Gastrocnemius medialis (tissue), 4 donors: ENCODE measurements at regions not wholly inside any gene's neighbourhood (a gene's known extent, or its start where the extent isn't known, plus 50 kb on each side); places are given as distances from the start of the nearest gene placed in this dataset.

Experiments
- ATAC-seq, 2 donors: fragments of 150-250 bp; one replicate each; pipeline ENCODE4 v1.9.1; 2016
- DNase-seq, 2 donors: peaks; one replicate each; pipeline ENCODE4 v3.0.0-alpha.2; 2019
- H3K27ac ChIP-seq, 4 donors: fragments of 200-600 bp; sonication (generic); 1 replicate in 1 of 4; 2 replicates in 3 of 4; pipeline ENCODE4 v1.5.1; 2016 to 2018; ENCODE audit warnings: mild to moderate bottlenecking in 2 of 4, moderate library complexity in 1 of 4
- H3K27me3 ChIP-seq, 3 donors: fragments of 200-600 bp; sonication (generic) in 2 of 3; 1 replicate in 1 of 3; 2 replicates in 2 of 3; pipeline versions ENCODE4 v1.5.1 to v1.6.0; 2016 to 2019; ENCODE audit warnings: mild to moderate bottlenecking in 1 of 3, moderate library complexity in 1 of 3
- H3K36me3 ChIP-seq, 2 donors: fragments of 200-600 bp; sonication (generic) in 1 of 2; one replicate each; pipeline ENCODE4 v1.5.1; 2017 to 2018
- H3K4me1 ChIP-seq, 2 donors: fragments of 200-600 bp; sonication (generic) in 1 of 2; one replicate each; pipeline ENCODE4 v1.5.1; 2016 to 2017; ENCODE audit warnings: mild to moderate bottlenecking in 2 of 2
- H3K4me3 ChIP-seq, 4 donors: fragments of 200-600 bp; sonication (generic) in 3 of 4; 1 replicate in 1 of 4; 2 replicates in 3 of 4; pipeline ENCODE4 v1.5.1; 2016 to 2019; ENCODE audit warnings: mild to moderate bottlenecking in 2 of 4
- H3K9me3 ChIP-seq, 3 donors: fragments of 200-600 bp; sonication (generic) in 2 of 3; 1 replicate in 1 of 3; 2 replicates in 2 of 3; pipeline ENCODE4 v1.5.1; 2016 to 2019
- POLR2A ChIP-seq, 2 donors: fragments of 450-650 bp; IDR thresholded peaks; one replicate each; pipeline ENCODE4 v1.6.1; 2017; ENCODE audit warnings: antibody characterized with exemption in 2 of 2, mild to moderate bottlenecking in 2 of 2, moderate library complexity in 2 of 2
- in situ Hi-C, 4 donors: fragments of 200-750 bp; cut with MboI; loops; one replicate each; pipeline versions ENCODE4 v1.15.0 to v1.8.0; 2017; ENCODE audit warnings: low sequenced_read_pairs in 4 of 4
- intact Hi-C: fragments of 100-400 bp; cut with DNase I; formaldehyde crosslinking; loops from one replicate; pipeline ENCODE4 v1.15.1; 2023; ENCODE audit warnings: low total_unique reads
- TF ChIP-seq, protein P1 (sequence below), 5 experiments: fragments of 450-650 bp in 3 of 5; fragments of 200-600 bp in 2 of 5; sonication (generic) in 2 of 5; IDR thresholded peaks in 4 of 5; conservative IDR thresholded peaks in 1 of 5; 1 replicate in 4 of 5; 2 replicates in 1 of 5; pipeline ENCODE4 v1.5.1; 2016 to 2019; ENCODE audit warnings: antibody characterized with exemption in 5 of 5, mild to moderate bottlenecking in 3 of 5, moderate library complexity in 3 of 5

- Histone ChIP-seq H3K4me3 (no peak overlapping the region), H3K36me3 (no peaks in the 10 kb centered on the region), H3K9me3 (no peaks in the 10 kb centered on the region), H3K27me3 (no peaks in the 10 kb centered on the region), H3K27ac (no peak overlapping the region), H3K4me1 (no peaks in the 10 kb centered on the region)
- in situ Hi-C loops = no loop called here
- intact Hi-C loops = no loop called here
- ATAC-seq (no peak), DNase-seq (no peak)
- TF ChIP-seq POLR2A (IDR thresholded peaks at IDR 0.05) = no peak
- TF ChIP-seq, protein P1, sequence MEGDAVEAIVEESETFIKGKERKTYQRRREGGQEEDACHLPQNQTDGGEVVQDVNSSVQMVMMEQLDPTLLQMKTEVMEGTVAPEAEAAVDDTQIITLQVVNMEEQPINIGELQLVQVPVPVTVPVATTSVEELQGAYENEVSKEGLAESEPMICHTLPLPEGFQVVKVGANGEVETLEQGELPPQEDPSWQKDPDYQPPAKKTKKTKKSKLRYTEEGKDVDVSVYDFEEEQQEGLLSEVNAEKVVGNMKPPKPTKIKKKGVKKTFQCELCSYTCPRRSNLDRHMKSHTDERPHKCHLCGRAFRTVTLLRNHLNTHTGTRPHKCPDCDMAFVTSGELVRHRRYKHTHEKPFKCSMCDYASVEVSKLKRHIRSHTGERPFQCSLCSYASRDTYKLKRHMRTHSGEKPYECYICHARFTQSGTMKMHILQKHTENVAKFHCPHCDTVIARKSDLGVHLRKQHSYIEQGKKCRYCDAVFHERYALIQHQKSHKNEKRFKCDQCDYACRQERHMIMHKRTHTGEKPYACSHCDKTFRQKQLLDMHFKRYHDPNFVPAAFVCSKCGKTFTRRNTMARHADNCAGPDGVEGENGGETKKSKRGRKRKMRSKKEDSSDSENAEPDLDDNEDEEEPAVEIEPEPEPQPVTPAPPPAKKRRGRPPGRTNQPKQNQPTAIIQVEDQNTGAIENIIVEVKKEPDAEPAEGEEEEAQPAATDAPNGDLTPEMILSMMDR (IDR thresholded peaks at IDR 0.05 in 4 of 5, conservative IDR thresholded peaks at IDR 0.05 in 1 of 5) = no peak
Measured at GRCh38 chr4:64121803-64122202, 287.4 kb downstream of the TECRL start.

DNA sequence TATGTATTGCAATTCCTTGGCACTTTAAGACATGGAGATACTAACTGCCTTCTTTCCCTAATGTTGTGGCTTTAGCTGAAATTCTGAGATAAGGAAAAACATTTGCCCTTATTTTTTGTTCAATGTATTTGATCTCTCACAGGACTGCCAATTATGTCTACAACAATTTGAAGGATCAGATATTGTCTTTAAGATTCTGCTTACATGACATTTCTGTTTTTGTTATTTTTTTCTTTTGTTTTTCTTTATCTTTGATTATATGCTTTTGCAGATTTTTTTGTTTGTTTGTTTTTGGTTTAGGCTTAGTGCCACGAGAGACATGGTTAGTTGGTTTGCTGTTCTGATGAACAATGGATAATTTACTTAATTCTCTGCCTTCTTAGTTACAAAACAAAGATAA lies 303.3 kb downstream of the TECRL start:
- no peaks in the 10 kb centered on the region for H3K9me3 ChIP-seq
- no peaks in the 10 kb centered on the region for H3K4me1 ChIP-seq
- H3K36me3 ChIP-seq = no peaks in the 10 kb centered on the region
- no peak overlapping the region for H3K4me3 ChIP-seq
- intact Hi-C loops = no loop called here
- DNase-seq (no peak), ATAC-seq (no peak)
- in situ Hi-C loops = no loop called here
- TF ChIP-seq, protein P1 (IDR thresholded peaks at IDR 0.05 in 4 of 5, conservative IDR thresholded peaks at IDR 0.05 in 1 of 5) = no peak
- no peak for TF ChIP-seq POLR2A (IDR thresholded peaks at IDR 0.05)
- no peaks in the 10 kb centered on the region for H3K27me3 ChIP-seq
- H3K27ac ChIP-seq = no peak overlapping the region

- intact Hi-C loops (no loop called here), in situ Hi-C loops (no loop called here)
- Histone ChIP-seq H3K9me3 (no peaks in the 10 kb centered on the region), H3K4me3 (no peak overlapping the region), H3K4me1 (no peaks in the 10 kb centered on the region), H3K27ac (no peak overlapping the region), H3K27me3 (no peaks in the 10 kb centered on the region), H3K36me3 (no peaks in the 10 kb centered on the region)
- ATAC-seq = no peak
- DNase-seq = no peak
- TF ChIP-seq, protein P1 (IDR thresholded peaks at IDR 0.05 in 4 of 5, conservative IDR thresholded peaks at IDR 0.05 in 1 of 5) = no peak
- TF ChIP-seq POLR2A (IDR thresholded peaks at IDR 0.05) = no peak
Measured at GRCh38 chr4:64095398-64095797, 313.9 kb downstream of the TECRL start.

- in situ Hi-C loops (no loop called here), intact Hi-C loops (no loop called here)
- ATAC-seq (no peak), DNase-seq (no peak)
- H3K9me3 ChIP-seq = no peaks in the 10 kb centered on the region
- no peaks in the 10 kb centered on the region for H3K36me3 ChIP-seq
- no peaks in the 10 kb centered on the region for H3K4me1 ChIP-seq
- H3K4me3 ChIP-seq = no peak overlapping the region
- TF ChIP-seq POLR2A (IDR thresholded peaks at IDR 0.05) = no peak
- TF ChIP-seq, protein P1 (IDR thresholded peaks at IDR 0.05 in 4 of 5, conservative IDR thresholded peaks at IDR 0.05 in 1 of 5) = no peak
- no peak overlapping the region for H3K27ac ChIP-seq
- no peaks in the 10 kb centered on the region for H3K27me3 ChIP-seq
Measured at GRCh38 chr4:64079316-64079715, 329.9 kb downstream of the TECRL start.

GRCh38 chr4:64068096-64068495 lies 341.2 kb downstream of the TECRL start:
- H3K9me3 ChIP-seq = no peaks in the 10 kb centered on the region
- no peaks in the 10 kb centered on the region for H3K4me1 ChIP-seq
- no peaks in the 10 kb centered on the region for H3K27me3 ChIP-seq
- TF ChIP-seq POLR2A (IDR thresholded peaks at IDR 0.05) = no peak
- TF ChIP-seq, protein P1 (IDR thresholded peaks at IDR 0.05 in 4 of 5, conservative IDR thresholded peaks at IDR 0.05 in 1 of 5) = no peak
- H3K4me3 ChIP-seq = no peak overlapping the region
- H3K27ac ChIP-seq = no peak overlapping the region
- in situ Hi-C loops = no loop called here
- intact Hi-C loops = no loop called here
- no peak for ATAC-seq
- no peak for DNase-seq
- H3K36me3 ChIP-seq = no peaks in the 10 kb centered on the region
